Fibroblast of gingiva (primary cell): ENCODE measurements at regions not wholly inside any gene's neighbourhood (a gene's known extent, or its start where the extent isn't known, plus 50 kb on each side); places are given as distances from the start of the nearest gene placed in this dataset.

ENCODE experiments used
- DNase-seq: peaks from one replicate; pipeline ENCODE4 v3.0.0-alpha.2; 2011; ENCODE audit warnings: low read depth

DNA sequence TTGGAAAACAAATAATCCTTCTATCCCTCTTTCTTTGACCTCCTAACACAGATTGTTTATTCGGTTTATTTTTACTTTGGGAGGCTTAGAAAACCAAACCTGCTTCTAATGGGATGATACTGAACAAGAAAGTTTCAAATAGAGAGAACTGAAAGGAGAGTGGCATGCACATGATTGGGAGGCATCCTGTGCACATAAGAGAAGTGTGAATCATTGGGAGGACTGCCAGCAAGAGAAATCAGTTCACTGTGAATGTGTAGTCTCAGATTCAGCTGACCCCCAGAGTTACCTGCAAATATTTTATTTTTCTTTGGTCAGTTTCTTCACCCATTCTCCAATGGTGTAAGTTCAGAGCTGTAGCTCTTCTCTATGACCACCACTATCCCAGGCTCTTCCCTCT, 1363.2 kb upstream of the ACVR2A start:
- DNase-seq: peak; percentile 34

DNA sequence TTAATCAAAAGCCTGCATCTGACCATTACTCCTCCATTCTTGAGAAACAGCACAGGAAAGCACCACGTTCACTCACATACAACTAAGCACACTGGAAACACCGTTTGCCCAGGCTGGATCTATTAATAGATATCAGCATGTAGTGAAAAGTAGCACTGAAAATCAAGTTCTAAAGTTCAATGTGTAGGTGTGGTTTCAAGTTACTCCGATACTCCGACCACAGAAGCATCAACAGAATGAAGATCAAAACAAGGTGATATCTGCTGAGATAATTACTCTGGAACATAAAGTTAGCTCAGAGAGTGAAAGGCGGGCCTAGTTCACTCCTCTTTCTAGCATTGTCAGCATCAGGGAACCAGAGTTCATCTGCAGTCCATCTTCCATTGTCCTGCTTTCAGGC, 1367.4 kb upstream of the ACVR2A start:
- DNase-seq: no peak

DNA sequence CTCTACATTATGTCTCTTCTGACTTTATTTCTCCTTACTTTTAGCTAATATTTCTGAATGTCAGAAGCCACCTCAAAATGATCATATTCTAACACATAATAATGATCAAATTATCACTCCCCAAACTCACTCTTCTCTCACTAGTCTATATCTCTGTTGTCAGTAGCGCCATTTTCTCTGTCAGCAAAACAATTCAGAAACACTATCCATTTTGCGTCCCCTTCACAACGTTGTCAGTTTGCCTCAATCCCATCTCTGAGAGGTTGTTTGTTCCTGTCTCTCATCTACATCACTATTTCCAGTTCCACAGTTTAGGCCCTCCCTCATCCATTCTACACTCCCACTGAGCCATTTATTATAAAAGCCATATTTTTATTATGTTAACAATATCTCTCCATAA, 1376.3 kb upstream of the ACVR2A start:
- no peak for DNase-seq

DNA sequence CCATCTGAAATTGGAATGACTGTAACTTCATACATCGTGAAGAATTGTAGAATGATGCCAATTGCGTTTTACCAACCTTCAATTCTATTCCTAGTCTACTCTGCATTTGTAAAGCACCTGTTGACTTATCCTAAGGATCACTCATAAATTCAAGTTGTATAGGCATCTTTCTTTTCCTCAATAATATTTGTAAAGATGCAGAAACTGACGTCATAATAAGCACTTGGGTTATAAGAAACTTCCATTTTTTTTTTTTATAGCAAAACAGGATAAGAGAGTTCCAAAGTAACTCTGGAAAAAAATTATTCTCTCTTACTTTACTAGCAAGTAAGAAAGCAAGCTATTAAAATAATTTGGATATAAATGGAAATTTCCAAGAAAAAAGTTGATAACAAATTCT, 1377.4 kb upstream of the ACVR2A start:
- DNase-seq: no peak

DNA sequence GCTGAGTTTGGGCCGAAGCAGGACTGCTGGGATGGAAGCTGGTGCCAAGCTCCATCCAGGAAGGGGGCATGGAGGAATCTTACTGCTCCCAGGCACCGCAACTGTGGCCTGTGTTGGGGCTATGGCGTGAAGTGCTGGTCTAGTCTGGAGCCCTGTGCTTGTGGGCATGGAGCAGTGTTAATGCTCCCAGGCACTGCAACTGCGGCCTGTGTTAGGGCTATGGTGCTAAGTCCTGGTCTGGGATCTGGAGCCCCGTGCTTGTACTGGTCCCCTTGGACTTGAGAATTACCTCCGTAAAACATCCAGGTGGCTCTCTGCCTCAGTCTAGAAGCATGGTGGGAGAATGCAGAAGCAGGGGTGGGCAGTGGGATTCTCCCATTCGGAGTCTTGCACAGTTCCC, 1379.4 kb upstream of the ACVR2A start:
- no peak for DNase-seq

DNA sequence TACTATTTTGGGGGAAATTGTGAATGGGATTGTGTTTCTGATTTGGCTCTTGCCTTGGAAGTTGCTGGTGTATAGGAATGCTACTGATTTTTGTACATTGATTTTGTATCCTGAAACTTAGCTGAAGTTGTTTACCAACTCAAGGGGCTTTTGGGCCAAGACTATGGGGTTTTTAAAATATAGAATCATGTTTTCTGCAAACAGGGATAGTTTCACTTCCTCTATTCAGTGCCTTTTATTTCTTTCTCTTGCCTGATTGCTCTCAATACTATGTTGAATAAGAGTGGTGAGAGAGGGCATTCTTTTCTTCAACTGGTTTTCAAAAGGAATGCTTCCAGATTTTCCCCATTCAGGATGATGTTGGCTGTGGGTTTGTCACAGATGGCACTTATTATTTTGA, 1383.8 kb upstream of the ACVR2A start:
- no peak for DNase-seq

DNA sequence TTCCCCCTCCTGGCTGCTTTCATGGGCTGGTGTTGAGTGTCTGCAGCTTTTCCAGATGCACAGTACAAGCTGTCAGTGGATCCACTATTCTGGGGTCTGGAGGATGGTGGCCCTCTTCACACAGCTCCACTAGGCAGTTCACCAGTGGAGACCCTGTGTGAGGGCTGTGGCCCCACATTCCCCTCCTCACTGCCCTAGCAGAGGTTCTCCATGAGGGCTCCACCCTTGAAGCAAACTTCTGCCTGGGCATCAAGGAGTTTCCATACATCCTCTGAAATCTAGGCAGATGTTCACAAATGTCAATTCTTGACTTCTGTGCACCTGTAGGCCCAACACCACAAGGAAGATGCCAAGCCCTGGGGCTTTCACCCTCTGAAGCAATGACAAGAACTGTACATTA, 1386.2 kb upstream of the ACVR2A start:
- no peak for DNase-seq

DNA sequence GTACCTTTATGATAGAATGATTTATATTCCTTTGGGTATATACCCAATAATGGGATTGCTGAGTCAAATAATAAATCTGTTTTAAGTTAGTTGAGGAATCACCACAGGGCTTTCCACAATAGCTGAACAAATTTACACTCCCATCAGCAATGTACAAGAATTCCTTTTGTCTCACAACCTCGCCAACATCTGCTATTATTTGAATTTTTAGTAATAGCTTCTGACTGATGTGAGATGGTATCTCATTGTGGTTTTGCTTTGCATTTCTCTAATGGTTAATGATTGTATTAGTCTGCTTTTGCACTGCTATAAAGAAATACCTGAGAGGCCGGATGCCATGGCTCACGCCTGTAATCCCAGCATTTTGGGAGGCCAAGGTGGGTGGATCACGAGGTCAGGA, 1387.6 kb upstream of the ACVR2A start:
- DNase-seq: no peak

DNA sequence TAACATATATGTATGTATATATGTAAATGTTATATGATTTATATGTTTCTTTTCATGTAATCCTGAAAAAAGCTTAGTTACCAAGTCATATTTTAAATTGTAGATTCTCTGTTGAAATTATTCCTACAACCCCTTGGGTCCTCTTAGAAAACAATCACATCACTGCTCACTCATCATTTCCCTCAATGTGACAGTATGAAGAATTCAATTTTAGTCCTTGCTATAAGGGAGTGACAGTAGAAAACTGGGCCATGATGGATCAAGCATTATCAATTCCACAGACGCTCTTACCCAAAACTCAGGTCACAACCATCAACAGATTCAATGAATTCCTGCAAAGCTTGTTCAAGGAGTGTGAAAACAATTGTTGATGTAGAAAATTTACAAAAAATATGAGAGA, 1389.5 kb upstream of the ACVR2A start:
- no peak for DNase-seq

DNA sequence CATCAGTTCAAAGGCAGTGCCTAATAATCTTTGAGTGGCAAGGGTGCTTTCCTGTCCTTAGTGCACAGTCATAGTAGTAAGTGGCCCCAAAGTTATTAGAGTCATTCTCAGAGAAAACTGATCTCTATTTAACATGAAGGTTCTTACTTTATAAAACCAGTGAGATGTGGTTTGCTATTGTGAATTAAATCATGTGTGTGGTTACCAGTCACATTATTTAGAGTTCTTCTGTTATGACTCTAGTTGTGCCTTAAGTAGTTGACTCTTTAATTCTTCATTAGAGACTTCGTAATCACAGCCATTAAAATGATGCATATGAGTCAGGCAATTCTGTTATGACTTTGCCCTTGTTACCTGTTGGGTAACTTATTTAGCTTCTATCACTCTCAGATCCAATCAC, 1392.9 kb upstream of the ACVR2A start:
- DNase-seq: no peak

DNA sequence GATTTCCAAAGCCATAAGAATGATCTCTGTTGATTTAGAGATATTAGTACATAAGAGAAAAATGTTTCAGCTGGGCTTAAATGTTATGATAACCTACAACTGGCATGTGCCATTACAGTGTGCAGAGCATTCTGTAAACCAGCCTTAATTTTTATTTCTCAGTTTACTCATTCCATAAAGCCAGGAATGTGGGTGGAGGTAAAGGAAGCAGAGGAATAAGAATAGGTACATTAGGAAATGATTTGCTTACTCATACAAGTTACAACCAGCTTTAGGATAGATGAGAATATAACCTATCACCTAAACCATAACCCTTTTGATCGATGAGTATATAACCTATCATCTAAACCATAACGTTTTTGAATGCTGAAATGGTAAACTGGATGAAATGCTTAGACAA, 1394.7 kb upstream of the ACVR2A start:
- DNase-seq: no peak

DNA sequence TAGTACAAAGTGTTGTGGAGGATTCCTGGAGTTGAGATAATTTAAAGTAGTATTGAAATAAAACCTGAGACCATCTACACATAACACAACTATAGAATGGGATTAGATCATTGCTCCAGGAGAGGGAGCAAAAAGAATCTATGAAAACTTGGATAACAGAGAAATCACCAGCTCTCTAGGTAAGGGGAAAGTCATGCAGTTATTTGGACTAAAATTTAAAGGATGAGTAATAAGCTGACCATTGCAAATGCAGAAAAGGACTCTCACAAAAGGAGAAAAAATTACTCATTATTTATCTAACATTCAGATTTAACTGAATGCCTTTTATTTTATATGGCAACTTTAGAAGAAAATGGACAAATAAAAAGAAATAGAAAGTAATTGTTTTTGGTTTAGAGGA, 1399.8 kb upstream of the ACVR2A start:
- DNase-seq: no peak

DNA sequence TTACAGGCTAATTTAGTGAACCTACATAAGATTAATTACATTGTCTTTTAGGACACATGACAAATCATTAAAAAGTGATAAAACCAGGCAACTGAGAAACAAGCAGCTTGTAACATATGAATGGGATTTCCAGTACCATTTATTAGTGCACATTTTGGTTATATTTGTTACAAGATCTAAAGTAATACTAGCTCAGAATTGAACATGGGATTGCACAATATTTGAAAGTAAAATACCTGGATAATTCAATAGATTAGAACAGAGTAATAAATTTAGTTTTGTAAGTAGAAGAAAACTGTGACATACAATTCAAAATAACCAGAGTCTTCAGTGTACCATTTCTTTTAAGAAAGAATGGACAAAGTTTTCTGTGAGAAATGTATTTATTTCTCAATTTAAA, 1400.7 kb upstream of the ACVR2A start:
- DNase-seq: no peak

DNA sequence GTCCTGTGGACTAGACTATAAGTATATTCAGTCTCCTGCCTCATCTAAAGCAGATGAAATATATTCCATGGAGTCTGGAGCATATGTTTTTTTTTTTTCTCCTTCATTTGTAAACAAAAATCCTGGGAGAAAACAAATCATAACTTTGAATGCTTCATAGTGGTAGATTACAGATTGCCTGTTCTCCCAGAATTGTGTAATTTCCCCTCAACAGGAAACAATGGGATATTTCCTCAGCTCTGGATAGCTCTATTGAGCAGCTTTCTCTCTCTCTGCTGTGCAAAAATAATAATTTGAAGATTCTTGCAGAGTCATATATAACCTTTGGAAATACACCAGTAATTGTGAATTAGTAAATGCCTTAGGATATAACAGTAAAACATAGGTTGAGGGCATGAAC, 1406.6 kb upstream of the ACVR2A start:
- no peak for DNase-seq

DNA sequence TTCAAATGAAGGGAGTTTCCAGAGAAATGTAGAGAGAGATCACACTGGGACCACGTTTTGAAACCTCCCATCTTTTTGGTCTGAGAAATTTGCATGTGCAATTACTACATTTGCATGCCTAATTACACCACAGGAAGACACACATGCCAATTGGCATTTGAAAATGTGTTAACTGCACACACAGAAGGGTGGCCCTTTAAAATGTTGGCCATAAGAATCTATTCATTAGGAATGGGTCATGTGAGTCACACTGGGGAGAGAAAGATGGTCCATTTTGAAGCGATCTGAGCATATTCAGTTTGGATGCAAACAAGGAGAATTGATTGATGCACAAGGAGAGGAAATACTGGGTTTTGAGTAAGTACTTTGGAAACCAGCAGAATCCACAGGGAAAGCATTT, 1407.1 kb upstream of the ACVR2A start:
- no peak for DNase-seq

DNA sequence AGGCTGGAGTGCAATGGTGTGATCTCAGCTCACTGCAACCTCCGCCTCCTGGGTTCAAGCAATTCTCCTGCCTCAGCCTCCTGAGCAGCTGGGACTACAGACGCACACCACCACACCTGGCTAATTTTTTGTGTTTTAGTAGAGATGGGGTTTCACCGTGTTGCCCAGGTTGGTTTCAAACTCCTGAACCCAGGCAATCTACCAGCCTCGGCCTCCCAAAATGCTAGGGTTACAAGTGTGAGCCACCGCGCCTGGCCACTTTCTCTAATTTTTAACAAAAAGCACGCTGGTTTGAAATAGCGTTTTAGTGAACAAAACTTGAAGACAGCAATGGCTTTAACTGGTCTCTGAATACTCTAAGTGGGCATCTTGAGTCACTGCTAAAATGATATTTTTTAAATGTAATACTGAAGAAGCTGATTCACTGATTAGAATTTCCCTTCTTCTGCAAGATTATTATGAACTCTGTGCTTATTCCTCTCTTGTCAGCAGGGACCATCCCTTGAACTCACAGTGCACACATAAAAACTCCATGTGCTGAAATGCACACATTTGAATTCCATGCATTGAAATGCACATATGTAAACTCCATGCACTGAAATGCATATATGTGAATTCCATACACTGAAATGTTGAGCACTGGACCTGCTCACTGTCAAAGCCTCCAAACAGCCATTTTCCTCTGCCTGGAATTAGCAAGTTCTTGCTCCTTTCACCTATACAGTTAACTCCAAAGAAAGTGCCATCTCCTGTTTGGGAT, 1411.5 kb upstream of the ACVR2A start:
- DNase-seq: no peak

DNA sequence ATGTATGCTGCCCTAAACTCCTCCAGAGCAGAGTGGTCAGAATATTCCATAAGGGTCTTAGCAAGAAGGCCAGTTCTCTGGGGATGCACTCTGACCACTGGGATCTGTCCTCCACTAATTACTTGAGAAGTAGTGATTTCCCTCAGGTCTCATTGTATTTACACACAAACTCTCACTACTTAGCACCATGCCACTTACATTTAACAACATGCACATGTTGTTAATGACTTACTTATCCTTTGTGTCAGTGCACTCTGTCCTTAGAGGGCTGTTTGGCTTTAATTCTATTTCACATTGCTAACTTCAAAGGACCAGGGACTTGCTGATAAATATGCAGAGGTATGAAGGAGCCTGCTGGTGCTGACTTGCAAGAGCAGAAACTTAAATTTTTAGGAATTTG, 1415.5 kb upstream of the ACVR2A start:
- no peak for DNase-seq

DNA sequence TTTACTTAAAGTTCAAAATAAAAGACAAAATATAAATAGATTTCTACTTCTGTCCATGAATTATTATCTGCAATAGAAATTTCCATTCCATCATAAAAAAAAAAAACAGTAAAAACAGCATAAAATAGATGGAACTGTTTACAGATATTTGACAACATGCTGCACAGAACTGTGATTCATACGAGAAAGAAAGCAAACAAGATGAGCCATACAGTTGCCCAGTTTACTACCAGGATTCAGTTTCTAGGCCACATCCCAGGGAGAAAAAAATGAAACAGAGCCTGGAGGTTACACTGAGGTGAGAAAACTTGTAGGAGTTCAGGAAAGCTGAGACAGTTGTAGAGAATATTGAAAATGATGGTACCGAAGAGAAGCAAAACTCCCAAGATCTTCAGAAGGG, 1426.9 kb upstream of the ACVR2A start:
- DNase-seq: no peak

DNA sequence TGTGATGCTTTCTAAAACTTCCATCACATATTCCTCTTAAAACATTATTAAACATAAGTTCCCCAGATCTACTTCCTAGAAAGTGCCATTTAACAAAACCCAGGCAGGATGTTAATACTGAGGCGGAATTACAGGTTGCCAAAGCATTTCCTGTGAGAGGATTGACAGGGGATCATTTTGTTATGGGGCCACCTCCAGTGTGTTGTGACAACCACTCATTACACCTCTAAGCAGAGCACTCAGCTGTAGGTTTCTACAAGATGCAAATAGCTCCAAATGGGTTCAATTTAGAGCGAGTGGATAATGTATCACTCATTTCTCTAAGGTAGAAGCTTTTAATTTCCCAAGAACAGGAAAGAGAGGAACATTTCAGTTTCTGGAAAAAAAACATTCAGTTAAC, 1429.5 kb upstream of the ACVR2A start:
- no peak for DNase-seq

DNA sequence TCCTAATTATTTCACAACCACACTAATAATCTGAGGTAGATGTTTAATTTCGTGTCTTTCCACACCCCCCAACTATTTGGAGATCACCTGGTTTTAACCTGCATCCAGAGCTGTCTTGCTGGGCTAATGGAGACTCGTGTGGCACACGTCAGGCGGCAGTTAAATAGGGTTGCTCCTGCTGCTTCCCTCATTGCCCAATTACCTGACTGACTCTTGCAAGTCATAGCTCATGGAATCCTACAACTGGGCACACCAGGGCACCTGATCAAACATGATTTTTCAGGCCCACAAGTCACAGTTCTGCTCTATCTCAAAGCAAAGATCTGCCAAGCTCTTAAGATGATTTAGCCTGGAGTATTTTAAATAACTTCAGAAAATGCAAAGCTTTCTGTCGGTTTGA, 1430.4 kb upstream of the ACVR2A start:
- no peak for DNase-seq

DNA sequence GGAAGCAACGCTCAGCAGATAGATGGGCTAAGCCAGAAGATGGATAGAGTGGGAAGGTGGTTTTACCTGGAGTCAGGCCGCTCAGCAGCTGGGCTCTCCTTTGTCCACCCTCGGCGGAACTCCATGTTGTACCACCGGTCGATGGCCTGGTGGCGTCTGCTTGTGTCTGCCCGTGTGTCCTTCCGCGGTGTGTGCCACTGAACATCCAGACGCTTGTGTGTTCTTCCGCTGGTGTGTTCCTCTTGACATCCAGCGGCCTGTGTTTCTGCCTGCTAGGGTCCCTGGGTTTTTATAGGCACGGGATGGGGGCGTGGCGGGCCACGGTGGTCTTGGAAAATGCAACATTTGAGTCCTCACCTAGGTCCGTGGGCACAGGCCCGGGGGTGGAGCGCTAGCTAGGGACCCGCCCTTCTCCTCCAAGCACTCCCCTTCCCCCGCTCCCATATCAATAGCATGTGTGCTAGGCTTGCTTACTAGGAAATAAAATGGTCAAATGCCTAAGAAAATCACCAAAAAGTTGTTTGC, 1431.7 kb upstream of the ACVR2A start:
- DNase-seq: no peak

DNA sequence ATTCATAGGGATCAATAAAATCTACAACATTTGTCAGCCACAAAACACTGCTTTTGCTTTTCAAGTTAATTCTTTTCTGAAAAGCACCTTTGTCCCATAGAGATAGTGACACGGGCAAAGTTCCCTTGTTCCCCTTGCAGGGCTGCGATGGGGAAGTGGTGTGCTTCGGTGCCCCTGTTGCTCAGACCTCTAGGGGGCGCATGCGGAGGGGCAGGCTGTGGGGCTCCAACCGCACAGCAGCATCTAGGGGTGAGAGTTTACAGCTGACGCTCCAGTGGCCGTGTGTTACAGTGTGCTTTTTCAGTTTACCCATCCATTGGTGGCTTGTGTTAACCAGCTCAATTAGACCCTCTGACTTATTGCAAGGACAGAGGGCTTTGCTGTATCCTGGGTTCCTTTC, 1432.2 kb upstream of the ACVR2A start:
- no peak for DNase-seq

DNA sequence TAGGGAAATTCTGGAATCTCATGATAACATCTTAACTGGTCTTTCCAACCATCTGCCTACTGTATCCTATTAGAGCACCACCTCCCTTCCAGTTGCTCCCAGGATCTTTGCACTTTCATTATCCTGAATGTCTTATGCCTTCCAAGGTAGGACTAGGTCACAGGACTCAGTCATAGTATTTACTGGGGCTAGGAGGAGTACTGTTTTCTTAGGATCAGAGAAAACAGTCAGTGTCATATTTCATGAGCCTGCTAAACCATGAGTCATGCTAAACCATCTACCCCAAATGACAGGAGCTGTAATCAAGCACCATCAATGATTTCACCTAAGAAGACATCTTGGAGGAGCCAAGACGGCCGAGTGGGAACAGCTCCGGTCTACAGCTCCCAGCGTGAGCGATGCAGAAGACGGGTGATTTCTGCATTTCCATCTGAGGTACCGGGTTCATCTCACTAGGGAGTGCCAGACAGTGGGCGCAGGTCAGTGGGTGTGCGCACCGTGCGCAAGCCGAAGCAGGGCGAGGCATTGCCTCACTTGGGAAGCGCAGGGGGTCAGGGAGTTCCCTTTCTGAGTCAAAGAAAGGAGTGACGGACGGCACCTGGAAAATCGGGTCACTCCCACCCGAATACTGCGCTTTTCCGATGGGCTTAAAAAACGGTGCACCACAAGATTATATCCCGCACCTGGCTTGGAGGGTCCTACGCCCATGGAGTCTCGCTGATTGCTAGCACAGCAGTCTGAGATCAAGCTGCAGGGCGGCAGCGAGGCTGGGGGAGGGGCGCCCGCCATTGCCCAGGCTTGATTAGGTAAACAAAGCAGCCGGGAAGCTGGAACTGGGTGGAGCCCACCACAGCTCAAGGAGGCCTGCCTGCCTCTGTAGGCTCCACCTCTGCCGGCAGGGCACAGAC, 1439.2 kb upstream of the ACVR2A start:
- DNase-seq: peak; percentile 8
